GM23338 (cell line): ENCODE measurements at regions not wholly inside any gene's neighbourhood (a gene's known extent, or its start where the extent isn't known, plus 50 kb on each side); places are given as distances from the start of the nearest gene placed in this dataset.

Experiments
- ATAC-seq: fragments of 200-7000 bp; cut with Tn5 transposase; 3 replicates; pipeline ENCODE4 v1.9.1; 2020
- DNase-seq: peaks from one replicate; pipeline ENCODE4 v3.0.0-alpha.2; 2015; ENCODE audit warnings: low spot score
- H2AFZ ChIP-seq: fragments of 200-600 bp; sonication (generic); 2 replicates; pipeline ENCODE4 v1.8.0; 2016; ENCODE audit warnings: antibody characterized with exemption, mild to moderate bottlenecking, moderate library complexity
- H3F3A ChIP-seq: fragments of 200-600 bp; sonication (generic); replicated peaks from 2 replicates; pipeline ENCODE4 v1.8.0; 2017; ENCODE audit warnings: antibody characterized with exemption, mixed run types, low read depth
- H3K27ac ChIP-seq: fragments of 200-600 bp; sonication (generic); 2 replicates; pipeline ENCODE4 v1.6.1; 2016; ENCODE audit warnings: low read depth
- H3K27me3 ChIP-seq: fragments of 200-600 bp; sonication (generic); 2 replicates; pipeline ENCODE4 v1.8.0; 2016; ENCODE audit warnings: mild to moderate bottlenecking, mixed run types, moderate library complexity; ENCODE audit not compliant: insufficient read depth
- H3K36me3 ChIP-seq: fragments of 200-600 bp; sonication (generic); 2 replicates; pipeline ENCODE4 v1.8.0; 2016; ENCODE audit warnings: mild to moderate bottlenecking; ENCODE audit not compliant: insufficient read depth
- H3K4me1 ChIP-seq: fragments of 200-600 bp; sonication (generic); 2 replicates; pipeline ENCODE4 v1.8.0; 2016; ENCODE audit warnings: mild to moderate bottlenecking, moderate library complexity; ENCODE audit not compliant: insufficient read depth
- H3K4me2 ChIP-seq: fragments of 200-600 bp; sonication (generic); 2 replicates; pipeline ENCODE4 v1.7.1; 2017; ENCODE audit warnings: mixed run types
- H3K4me3 ChIP-seq: fragments of 200-600 bp; sonication (generic); 2 replicates; pipeline ENCODE4 v1.6.1; 2016; ENCODE audit warnings: mixed run types
- H3K79me2 ChIP-seq: fragments of 200-600 bp; sonication (generic); replicated peaks from 2 replicates; pipeline ENCODE4 v1.8.0; 2017; ENCODE audit warnings: mild to moderate bottlenecking; ENCODE audit not compliant: insufficient read depth
- H3K9me2 ChIP-seq: fragments of 200-600 bp; sonication (generic); 2 replicates; pipeline ENCODE4 v1.8.0; 2017; ENCODE audit not compliant: insufficient read depth
- H4K20me1 ChIP-seq: fragments of 200-600 bp; sonication (generic); replicated peaks from 2 replicates; pipeline ENCODE4 v1.8.0; 2017; ENCODE audit warnings: mild to moderate bottlenecking; ENCODE audit not compliant: insufficient read depth
- H3K27ac Mint-ChIP-seq: 2 replicates; pipeline ENCODE4 v1.8.0; 2020; ENCODE audit warnings: inconsistent platforms, mild to moderate bottlenecking, moderate library complexity, mixed read lengths
- H3K27me3 Mint-ChIP-seq: 3 replicates; pipeline ENCODE4 v1.8.0; 2022; ENCODE audit warnings: low read depth, mild to moderate bottlenecking, moderate library complexity, mixed read lengths, inconsistent platforms; ENCODE audit not compliant: insufficient read depth, poor library complexity
- H3K36me3 Mint-ChIP-seq: 3 replicates; pipeline ENCODE4 v1.8.0; 2021; ENCODE audit warnings: low read depth, mild to moderate bottlenecking, inconsistent platforms, moderate library complexity, mixed read lengths
- H3K4me1 Mint-ChIP-seq: 3 replicates; pipeline ENCODE4 v1.8.0; 2020; ENCODE audit warnings: mild to moderate bottlenecking, inconsistent platforms, mixed read lengths
- H3K4me3 Mint-ChIP-seq: 3 replicates; pipeline ENCODE4 v1.8.0; 2021; ENCODE audit warnings: moderate library complexity, mild to moderate bottlenecking, inconsistent platforms, mixed read lengths
- H3K9me3 Mint-ChIP-seq: 3 replicates; pipeline ENCODE4 v1.8.0; 2020; ENCODE audit warnings: moderate library complexity, mild to moderate bottlenecking, inconsistent platforms, mixed read lengths
- EZH2 ChIP-seq: fragments of 200-600 bp; sonication (generic); IDR thresholded peaks from one replicate; pipeline ENCODE4 v1.8.0; 2017; ENCODE audit warnings: antibody characterized with exemption, mild to moderate bottlenecking, low read depth; ENCODE audit not compliant: unreplicated experiment
- EZH2phosphoT487 ChIP-seq: fragments of 200-600 bp; sonication (generic); IDR thresholded peaks from one replicate; pipeline ENCODE4 v1.8.1; 2018; ENCODE audit warnings: antibody characterized with exemption; ENCODE audit not compliant: unreplicated experiment
- JUNB ChIP-seq: IDR thresholded peaks from one replicate; pipeline ENCODE4 v1.6.1; 2016; ENCODE audit warnings: antibody characterized with exemption; ENCODE audit not compliant: unreplicated experiment
- POLR2AphosphoS5 ChIP-seq: IDR thresholded peaks from 2 replicates; pipeline ENCODE4 v1.6.1; 2016; ENCODE audit warnings: antibody characterized with exemption, low read depth
- STAT1 ChIP-seq: IDR thresholded peaks from one replicate; pipeline ENCODE4 v1.6.1; 2016; ENCODE audit warnings: antibody characterized with exemption; ENCODE audit not compliant: unreplicated experiment
- ZNF331 ChIP-seq: fragments of 250-450 bp; sonication (Bioruptor Pico); IDR thresholded peaks from 2 replicates; pipeline ENCODE4 v1.5.0; 2020; ENCODE audit warnings: low read depth, mild to moderate bottlenecking, moderate library complexity
- ZNF462 ChIP-seq: fragments of 250-450 bp; sonication (Bioruptor Pico); IDR thresholded peaks from 2 replicates; pipeline ENCODE4 v1.5.0; 2020; ENCODE audit warnings: mild to moderate bottlenecking, moderate library complexity
- TF ChIP-seq, protein P1 (sequence below): IDR thresholded peaks from one replicate; pipeline ENCODE4 v1.6.1; 2018; ENCODE audit warnings: antibody characterized with exemption; ENCODE audit not compliant: unreplicated experiment

GRCh38 chr10:118952493-118953295 is 76.8 kb upstream of the NANOS1 start:
- H3K4me1 Mint-ChIP-seq: peaks cover 20% of the 10 kb centered on the region
- H3K9me3 Mint-ChIP-seq: no peaks in the 10 kb centered on the region
- no peak for ATAC-seq
- Histone ChIP-seq H4K20me1 (no peaks in the 10 kb centered on the region), H3K4me2 (no peak overlapping the region), H2AFZ (no peak overlapping the region), H3K4me1 (no peaks in the 10 kb centered on the region), H3K79me2 (no peaks in the 10 kb centered on the region), H3K36me3 (no peaks in the 10 kb centered on the region), H3K9me2 (no peaks in the 10 kb centered on the region), H3F3A (no peaks in the 10 kb centered on the region), H3K4me3 (no peak overlapping the region), H3K27ac (no peak overlapping the region), H3K27me3 (no peaks in the 10 kb centered on the region)
- H3K36me3 Mint-ChIP-seq: no peaks in the 10 kb centered on the region
- no peak for TF ChIP-seq STAT1
- H3K27me3 Mint-ChIP-seq: peaks cover 3% of the 10 kb centered on the region
- no peak overlapping the region for H3K4me3 Mint-ChIP-seq
- no peak overlapping the region for H3K27ac Mint-ChIP-seq
- no peak for DNase-seq

DNA sequence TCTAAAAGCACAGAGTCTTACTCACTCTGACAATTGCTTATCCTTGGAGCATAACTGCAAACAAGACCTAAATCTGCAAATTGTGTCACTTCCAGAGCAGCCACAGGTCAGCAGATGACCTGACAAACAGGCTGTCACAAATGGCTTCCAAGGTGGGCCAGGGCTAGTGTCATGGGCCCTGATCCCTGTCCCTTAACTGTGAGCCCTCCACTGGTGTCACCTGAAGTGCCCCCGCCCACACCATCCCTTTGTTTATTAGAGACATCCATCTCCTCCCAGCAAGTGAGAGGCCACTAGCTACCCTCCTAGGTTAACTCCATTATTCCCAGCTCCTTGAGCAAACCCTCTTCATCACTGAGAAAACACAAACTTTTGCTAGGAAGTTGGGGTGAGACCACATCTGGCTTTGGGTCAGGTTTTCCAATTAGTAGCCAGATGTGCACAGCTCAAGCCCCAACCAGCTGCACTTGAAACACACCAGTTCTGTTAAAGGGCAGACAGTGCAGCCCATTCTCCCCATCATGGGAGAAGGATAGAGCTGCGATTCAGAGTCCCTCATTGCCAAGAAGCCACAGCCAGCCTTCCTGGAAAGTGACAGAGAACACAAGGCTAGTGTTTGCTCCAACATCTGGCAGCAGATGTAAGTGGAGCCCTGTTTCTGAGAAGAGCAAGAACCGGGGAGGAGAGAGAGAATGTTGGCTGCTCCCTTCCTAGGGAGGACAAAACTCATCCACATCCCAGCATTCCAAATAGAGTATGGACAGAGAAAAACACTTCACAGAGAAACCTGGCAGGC is 75.7 kb upstream of the NANOS1 start:
- Histone ChIP-seq H3K79me2 (no peaks in the 10 kb centered on the region), H3K27ac (no peak overlapping the region), H3K4me3 (no peak overlapping the region), H4K20me1 (no peaks in the 10 kb centered on the region), H3K36me3 (no peaks in the 10 kb centered on the region), H3K4me2 (no peak overlapping the region), H2AFZ (no peak overlapping the region), H3K27me3 (no peaks in the 10 kb centered on the region), H3K4me1 (no peaks in the 10 kb centered on the region), H3K9me2 (no peaks in the 10 kb centered on the region), H3F3A (no peaks in the 10 kb centered on the region)
- Mint-ChIP-seq H3K9me3 (no peaks in the 10 kb centered on the region), H3K27me3 (peaks cover 3% of the 10 kb centered on the region), H3K4me3 (no peak overlapping the region), H3K4me1 (peaks cover 16% of the 10 kb centered on the region), H3K36me3 (no peaks in the 10 kb centered on the region), H3K27ac (no peak overlapping the region)
- ATAC-seq (no peak), DNase-seq (no peak)
- TF ChIP-seq EZH2: no peak
- no peak for TF ChIP-seq EZH2phosphoT487
- TF ChIP-seq, protein P1, sequence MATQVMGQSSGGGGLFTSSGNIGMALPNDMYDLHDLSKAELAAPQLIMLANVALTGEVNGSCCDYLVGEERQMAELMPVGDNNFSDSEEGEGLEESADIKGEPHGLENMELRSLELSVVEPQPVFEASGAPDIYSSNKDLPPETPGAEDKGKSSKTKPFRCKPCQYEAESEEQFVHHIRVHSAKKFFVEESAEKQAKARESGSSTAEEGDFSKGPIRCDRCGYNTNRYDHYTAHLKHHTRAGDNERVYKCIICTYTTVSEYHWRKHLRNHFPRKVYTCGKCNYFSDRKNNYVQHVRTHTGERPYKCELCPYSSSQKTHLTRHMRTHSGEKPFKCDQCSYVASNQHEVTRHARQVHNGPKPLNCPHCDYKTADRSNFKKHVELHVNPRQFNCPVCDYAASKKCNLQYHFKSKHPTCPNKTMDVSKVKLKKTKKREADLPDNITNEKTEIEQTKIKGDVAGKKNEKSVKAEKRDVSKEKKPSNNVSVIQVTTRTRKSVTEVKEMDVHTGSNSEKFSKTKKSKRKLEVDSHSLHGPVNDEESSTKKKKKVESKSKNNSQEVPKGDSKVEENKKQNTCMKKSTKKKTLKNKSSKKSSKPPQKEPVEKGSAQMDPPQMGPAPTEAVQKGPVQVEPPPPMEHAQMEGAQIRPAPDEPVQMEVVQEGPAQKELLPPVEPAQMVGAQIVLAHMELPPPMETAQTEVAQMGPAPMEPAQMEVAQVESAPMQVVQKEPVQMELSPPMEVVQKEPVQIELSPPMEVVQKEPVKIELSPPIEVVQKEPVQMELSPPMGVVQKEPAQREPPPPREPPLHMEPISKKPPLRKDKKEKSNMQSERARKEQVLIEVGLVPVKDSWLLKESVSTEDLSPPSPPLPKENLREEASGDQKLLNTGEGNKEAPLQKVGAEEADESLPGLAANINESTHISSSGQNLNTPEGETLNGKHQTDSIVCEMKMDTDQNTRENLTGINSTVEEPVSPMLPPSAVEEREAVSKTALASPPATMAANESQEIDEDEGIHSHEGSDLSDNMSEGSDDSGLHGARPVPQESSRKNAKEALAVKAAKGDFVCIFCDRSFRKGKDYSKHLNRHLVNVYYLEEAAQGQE: no peak
- no peak for TF ChIP-seq ZNF462
- TF ChIP-seq JUNB: no peak
- TF ChIP-seq POLR2AphosphoS5: no peak
- TF ChIP-seq ZNF331: no peak
